ENCODE measurements at regions not wholly inside any gene's neighbourhood (a gene's known extent, or its start where the extent isn't known, plus 50 kb on each side); places are given as distances from the start of the nearest gene placed in this dataset.

GRCh38 chr20:4089756-4090487, 58.7 kb upstream of the SMOX start:
- TF ChIP-seq, protein P1, sequence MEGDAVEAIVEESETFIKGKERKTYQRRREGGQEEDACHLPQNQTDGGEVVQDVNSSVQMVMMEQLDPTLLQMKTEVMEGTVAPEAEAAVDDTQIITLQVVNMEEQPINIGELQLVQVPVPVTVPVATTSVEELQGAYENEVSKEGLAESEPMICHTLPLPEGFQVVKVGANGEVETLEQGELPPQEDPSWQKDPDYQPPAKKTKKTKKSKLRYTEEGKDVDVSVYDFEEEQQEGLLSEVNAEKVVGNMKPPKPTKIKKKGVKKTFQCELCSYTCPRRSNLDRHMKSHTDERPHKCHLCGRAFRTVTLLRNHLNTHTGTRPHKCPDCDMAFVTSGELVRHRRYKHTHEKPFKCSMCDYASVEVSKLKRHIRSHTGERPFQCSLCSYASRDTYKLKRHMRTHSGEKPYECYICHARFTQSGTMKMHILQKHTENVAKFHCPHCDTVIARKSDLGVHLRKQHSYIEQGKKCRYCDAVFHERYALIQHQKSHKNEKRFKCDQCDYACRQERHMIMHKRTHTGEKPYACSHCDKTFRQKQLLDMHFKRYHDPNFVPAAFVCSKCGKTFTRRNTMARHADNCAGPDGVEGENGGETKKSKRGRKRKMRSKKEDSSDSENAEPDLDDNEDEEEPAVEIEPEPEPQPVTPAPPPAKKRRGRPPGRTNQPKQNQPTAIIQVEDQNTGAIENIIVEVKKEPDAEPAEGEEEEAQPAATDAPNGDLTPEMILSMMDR (conservative IDR thresholded peaks at IDR 0.05; ENCODE audit: low read length), result no peak
- no peak for TF ChIP-seq EZH2phosphoT487 (IDR thresholded peaks at IDR 0.05; ENCODE audit: borderline replicate concordance)
